GM19240 (cell line): ENCODE measurements at regions not wholly inside any gene's neighbourhood (a gene's known extent, or its start where the extent isn't known, plus 50 kb on each side); places are given as distances from the start of the nearest gene placed in this dataset.
A peak's percentile ranks its signal among the peaks of the same experiment; 100 is the strongest.

Experiments
- DNase-seq: peaks from one replicate; pipeline ENCODE4 v3.0.0; 2011; ENCODE audit warnings: low spot score; ENCODE audit not compliant: insufficient read length

DNA sequence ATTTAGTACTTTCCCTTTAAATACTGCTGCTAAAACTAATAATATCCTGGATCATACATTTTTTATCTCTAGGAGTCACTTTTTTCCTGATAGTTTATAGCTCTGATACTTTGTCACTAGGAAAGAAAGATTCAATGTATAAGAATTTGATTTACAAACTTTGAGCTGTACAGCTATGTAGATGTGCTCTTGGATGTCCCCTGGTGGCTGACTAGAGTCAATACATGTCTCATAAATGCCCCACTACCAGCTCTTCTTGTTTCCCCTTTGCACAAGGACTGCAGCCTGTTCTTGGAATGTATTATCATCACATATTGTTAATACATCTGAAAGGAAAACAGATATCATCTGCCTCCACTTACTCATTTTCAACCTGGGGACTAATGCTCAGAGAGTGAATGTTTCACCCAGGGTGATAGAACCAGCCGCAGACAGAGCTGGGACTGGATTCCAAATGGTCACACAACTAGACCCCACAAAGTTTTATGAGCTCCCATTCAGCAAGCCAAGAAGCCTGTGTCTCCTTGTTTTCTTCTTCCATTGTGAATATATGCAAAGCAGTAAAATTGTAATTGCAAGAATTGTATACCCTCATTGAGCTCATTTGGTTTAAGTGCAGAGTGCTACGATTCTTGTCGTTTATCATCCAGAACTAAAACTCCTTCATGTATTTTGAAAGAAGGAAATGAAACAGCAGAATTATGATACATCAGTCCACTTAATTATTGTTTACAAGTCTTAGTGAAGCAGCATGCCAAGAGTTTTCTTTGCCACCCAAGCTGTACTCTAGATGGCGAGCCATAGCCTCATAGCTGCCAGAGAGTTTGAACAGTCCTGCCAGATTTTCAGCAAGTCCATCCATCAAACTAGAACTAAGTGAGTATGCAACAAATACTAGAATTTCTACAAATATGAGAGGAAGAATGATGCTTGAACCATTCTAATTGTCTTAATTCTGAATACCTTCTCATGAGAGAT, 261.6 kb upstream of the LMCD1 start:
- DNase-seq = peak; percentile 15

DNA sequence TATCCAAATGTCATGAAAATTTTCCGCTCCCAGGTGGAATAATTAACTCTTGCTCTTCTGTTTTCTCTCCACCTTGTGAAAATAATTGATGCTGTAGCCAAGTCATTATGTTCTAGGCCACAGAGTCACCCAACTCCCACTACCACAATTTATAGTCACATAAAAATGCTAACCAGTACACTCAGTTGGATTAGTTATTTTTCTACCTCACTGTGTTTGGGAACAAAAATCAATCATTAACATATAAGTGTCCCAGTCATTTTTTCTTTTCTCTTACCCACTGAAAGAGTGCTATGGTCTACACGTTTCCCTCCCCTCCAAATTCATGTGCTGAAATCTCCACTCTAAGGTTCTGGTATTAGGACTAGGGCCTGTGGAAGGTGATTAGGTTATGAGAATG, 255.6 kb upstream of the LMCD1 start:
- no peak for DNase-seq

DNA sequence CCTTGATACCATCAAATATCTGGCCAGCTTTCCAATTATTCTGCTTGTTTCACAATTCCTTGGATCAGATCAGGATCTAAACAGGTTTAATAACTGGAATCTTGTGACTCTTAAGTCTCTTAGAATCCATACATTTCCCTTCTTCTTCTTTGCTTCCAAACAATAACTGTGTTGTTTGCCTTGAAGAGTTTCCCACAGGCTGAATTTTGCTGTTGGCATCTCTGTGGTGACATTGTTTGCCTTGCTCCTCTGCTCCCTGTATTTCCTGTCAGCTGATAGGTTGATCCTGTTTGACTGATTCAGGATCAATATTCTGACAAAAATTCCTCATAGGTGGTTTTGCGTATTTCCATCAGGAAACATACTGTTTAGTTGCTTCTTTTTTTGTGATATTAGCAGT, 248.4 kb upstream of the LMCD1 start:
- DNase-seq = no peak

DNA sequence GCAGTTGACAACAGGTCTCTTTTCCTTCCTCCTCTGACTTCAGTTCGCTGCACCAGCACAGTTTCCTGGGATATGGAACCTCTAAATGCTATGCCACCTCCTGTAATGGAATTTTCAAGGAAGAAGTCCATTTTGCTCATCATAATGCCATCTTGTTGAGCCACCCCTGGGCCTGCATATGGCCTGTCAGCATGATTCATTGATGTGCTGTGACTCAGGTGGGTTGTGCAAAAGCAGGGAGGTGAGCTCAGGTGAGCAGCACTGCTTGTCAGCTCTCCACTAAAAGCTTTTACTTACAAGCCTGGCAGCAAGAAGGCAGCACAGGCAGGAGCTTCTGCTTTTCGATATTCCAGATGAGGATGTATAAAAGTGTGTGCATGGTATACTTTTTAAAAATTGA, 247.1 kb upstream of the LMCD1 start:
- DNase-seq = no peak

DNA sequence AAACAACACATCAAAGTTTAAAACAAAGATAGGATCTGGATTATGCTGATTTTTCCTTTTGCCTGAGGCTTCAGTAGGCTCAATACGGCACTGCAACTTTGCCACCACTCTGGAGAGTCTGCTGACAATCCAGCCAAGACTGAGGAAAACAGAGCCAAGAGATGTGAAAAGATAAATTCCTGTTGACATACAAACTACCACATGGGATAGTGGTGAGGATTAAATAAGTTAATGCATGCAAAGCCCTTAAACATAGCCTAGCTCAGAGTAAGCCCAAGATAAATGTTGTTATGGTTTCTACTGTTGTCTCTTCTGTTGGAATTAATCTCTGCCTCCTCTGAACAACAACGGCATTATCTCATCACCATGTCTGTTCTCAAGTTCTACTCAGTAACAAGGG, 245.9 kb upstream of the LMCD1 start:
- no peak for DNase-seq

DNA sequence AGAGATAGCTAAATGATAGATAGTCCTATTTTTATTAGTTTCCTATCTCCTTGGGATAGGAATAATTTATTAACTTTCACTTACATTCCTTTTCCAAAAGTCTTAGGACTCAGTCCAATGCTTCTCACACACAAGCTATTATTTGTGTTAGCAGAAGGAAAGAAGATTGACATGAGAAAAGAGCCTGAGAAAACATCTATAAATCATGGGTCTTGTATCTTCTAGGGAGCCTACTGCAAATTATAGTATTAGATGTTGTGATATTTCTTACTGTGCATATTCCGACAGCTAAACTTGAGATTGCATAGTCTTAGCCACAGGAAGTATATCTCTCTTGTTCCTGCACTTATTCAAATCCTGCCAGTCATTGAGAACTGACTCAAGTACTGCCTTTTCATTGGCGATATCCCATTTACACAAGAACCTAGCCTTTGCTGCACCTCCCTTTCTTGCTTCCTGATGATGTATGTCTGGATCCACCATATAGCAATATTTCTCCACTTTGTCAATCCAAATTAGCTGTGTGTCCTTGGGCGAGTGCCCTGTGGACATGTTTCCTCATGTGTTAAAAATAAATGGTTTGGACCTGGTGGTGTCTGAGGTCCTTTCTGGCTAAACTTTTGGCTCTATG, 245.1 kb upstream of the LMCD1 start:
- DNase-seq = no peak

DNA sequence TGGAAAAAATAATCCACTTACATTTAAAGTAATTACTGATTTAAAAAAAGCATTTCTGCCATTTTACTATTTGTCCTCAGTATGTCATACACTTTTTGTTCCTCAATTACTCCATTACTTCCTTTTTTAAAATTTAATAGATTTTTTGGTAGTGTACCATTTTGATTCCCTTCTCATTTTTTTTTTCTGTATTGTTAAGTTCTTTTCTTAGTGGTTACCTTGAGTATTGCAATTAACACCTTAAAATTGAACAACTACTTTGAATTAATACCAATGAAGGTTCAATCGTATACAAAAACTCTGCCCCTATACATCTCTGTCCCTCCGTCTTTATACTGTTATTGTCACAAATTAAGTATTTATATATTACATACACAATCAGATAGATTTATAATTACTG, 240.6 kb upstream of the LMCD1 start:
- DNase-seq = no peak

DNA sequence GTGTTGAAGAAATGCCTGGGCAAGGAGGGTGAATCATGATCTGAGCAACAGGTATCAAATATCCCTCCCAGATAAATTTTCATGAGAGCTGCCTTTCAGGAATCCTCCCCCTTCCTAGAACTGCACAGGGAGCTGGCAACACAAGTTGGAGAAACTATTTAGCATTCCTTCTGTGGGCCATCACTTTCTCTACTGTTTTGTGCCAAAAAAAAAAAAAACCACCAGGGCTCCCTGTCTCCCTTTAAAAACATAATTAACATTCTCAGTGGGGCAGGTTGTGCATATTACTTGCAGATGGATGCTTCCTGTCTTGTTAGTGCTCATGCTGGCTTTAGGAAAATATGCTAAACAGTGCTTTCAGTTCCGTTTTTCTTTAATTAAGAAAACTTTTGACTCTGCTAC, 234.9 kb upstream of the LMCD1 start:
- no peak for DNase-seq

DNA sequence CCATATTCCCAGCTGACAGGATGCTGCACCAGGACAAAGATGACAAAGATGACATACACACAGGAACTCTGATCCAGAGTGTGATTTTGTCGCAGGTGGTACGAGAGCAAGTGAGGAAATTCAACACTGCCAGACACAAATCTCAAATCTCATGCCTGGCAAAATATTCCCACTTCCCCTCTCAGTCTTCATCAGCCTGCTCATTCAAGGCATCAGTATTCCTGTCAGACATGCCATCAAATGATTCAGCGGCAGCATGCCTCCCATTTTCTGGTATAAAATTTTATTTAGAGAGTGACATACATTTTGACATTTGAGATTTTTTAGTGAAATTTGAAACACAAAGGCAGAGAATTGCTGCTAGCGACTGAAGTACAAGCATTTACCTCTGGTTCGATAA, 228.1 kb upstream of the LMCD1 start:
- no peak for DNase-seq

DNA sequence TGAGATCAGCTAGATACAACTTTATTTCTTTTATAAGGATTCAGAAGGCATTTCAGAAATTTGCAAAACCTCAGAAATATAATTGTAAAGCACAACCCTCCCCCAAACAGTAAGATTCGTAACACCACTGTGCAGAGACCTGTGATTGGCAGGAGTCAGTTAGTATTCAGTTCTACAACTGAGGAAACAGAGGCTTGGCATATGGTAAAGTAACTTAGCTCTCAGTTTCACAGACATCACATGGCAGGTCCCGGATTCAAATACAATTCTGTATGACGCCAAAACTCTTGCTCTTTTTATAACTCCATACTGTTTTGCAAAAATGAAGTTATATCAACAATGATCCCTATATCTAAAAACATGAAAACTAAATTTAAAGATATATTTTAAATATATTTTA, 225.6 kb upstream of the LMCD1 start:
- DNase-seq = no peak

DNA sequence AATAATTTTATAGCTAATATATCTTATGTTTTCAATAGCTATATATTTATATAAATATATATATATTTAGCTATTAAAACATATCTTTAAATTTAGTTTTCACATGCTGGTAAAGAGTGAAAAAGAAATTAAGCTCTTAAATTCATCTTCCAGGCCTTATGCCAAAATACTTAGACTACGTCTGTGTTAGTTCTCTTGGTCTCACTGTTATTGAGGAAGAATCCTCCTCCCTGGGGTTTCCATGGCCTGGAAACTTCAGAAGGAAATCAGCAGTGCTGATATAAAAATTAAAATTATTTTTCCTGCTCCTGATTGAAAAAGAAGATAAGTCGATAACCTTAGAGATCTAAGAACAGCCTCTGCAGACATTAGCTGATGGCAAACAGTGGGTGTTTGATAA, 225.1 kb upstream of the LMCD1 start:
- no peak for DNase-seq

DNA sequence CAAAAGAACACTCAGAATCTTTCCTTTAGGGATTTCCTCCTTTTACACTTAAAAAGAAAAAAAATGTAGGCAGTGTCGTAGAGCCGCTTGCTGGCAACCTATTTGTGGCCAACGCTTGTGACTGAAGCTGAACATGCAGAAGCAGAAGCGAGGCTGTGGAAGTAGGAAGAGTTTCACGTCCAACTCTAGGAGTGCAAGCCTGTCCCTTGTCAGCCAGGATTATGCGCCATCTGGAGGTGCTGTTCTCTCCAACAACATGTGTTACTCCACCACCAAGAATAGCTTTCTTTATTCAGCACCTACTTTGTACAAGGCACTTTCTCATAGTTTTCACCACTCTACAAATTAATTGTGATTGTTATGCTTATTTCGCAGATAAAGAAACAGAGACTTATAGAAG, 223.2 kb upstream of the LMCD1 start:
- no peak for DNase-seq

DNA sequence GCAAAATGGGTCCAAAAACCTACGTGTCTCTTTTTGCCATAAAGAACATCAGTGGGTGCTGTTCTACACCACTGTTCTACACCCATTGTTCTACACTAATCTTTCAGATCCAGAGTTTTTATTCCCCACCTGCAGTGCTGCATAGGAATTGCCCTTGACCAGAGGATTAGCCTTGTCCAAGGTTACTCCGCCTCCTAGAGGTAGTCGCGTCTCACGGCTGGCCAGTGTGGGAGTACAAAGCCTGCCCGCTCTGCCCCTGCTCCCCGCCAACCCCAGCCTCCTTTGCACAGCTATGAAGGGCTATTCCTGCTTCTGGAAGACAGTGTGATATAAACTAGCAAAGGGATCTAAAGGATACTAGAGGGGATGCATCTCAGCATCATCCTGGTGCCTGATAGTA, 222.1 kb upstream of the LMCD1 start:
- no peak for DNase-seq

DNA sequence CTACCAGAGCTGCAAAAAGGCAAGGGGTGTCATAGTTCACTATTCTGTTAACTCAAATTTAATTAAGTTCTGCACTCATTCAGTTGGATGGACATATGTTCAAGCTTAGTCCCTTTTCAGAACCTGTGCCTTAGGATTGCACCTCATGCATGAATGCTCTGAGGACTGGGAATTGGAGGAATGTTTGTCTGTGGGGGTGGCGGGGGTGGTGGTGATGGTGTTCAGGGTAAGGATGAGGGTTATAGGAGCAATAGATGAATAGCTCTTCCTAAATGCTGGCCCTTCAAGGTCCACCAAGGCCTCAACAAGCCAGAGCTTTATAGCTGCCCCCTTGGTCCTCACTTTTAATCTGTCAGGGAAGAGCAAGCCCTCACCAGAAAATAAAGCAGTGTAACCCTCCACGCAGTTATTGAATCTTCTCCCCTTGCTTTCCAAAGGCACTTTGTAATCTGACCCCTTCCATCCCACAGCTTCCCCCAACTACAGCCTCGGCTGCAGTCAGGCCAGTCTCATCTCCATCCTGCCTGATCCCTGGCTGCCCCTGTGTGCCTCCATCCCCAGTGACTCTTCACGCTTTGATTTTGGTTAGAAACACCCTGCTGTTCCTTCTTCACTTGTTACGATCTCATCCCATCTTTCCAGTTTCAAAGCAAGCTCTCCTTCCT, 221.6 kb upstream of the LMCD1 start:
- no peak for DNase-seq

DNA sequence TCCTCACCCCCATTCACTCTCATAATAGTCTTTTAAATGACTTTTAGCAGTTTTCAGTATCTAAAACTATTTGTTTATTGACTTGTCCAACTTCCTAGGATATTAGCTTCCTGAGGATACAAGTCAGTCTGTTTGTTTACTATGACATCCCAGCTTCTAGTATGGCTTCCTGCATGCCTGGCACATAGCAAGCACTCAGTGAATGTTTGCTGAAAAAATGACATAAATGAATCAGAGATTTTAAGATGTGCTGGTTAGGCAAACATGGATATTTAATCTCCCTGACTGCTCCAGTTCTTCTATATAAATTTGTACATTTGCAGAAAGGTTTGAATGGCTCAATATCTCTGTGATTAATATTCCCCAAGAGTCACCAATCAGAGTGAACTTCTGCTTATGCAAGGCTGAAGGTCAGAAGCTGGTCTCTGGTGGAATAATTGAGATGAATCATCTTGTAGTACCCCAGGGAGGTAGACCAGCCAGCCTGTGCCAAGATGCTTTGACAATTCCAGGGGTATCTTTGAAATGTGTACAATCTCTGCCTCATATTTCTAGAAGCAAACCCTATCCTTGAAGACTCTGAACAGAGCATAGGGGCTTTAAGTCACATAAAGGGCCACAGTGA, 219.0 kb upstream of the LMCD1 start:
- no peak for DNase-seq

DNA sequence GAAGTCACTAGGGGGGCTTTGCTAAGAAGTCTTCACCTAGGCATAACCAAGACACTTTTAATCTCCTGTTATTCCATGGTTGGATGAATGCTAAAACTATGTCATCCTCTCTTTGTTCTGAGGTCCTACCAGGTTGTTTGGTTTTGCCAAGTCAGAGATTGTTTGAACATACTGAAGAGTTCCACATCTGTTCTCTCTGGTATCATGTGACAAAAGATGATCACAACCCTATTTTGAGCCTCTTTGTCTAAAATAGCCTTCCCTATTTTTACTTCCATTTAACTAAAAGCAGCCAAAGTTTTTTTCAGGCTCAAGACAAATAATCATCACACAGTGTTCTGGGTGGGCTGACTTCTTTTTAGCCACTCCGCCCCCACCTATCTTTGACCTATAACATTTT, 218.4 kb upstream of the LMCD1 start:
- DNase-seq = no peak

DNA sequence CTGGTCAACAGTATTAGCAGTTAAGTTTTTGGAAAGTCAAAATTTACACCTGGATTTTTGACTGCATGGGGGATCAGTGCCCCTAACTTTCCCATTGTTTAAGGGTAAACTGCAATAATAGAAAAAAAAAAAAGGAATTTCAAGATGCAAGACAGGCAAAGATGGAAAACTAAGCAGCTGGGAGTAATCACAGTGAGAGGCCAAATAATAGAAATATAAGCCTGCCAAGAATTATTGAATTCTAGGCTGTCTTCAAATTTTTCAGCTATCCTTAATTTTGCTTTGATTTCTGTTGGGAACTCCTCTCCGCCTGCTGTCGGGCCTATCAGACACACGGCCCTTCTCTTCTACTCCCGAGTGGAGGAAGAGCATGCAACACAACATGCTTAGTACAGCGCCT, 215.5 kb upstream of the LMCD1 start:
- no peak for DNase-seq

DNA sequence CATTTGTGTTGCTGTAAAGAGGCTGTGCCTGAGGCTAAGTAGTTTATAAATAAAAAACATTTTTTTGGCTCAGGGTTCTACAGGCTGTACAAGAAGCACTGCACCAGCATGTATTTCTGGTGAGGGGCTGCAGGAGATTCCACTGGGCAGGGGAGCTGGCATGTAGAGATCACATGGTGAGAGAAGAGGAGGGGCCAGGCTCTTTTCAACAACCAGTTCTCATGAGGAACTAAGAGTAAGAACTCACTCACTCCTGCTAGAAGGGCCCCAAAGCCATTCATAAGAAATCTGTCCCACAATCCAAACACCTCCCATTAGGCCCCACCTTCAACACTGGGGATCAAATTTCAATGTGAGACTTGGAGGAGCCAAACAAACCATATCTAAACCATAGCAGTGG, 214.9 kb upstream of the LMCD1 start:
- no peak for DNase-seq

DNA sequence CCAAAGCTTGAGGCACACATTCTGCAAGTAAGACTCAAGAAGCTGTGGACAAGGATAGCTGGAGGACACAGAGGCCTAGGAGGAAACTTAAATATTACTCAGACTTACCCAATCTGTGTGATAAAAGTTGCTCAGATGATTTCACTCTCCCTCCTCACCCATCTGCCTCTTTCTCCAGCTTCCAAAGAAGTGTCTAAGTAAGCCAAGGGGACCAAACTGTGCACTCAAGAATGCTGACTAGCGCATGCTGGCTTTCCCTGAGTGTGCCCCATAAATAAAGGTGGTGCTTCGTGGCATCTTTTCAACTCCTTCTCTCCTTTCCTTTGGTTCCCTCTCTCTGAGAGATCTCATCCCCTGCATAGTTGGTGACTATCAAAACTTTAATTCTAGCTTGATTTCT, 211.0 kb upstream of the LMCD1 start:
- no peak for DNase-seq

DNA sequence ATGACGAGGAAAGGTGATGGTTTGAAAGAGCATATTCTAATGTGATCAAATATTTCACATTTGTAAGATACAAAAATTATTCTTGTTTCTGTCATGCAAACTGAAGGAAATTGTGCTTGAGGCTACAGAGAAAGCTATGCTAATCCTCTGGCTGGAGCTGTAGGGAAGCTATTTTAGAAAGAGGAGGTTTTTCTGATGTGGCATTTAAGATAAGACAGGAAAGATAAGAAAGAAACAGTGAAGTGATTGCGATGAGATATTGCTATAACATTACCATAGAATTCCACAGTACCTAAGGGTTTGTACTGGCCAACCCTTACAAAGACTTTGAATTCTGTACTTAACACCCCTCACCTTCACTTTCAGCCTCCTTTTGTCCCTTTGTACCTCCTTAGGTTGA, 205.2 kb upstream of the LMCD1 start:
- DNase-seq = no peak

DNA sequence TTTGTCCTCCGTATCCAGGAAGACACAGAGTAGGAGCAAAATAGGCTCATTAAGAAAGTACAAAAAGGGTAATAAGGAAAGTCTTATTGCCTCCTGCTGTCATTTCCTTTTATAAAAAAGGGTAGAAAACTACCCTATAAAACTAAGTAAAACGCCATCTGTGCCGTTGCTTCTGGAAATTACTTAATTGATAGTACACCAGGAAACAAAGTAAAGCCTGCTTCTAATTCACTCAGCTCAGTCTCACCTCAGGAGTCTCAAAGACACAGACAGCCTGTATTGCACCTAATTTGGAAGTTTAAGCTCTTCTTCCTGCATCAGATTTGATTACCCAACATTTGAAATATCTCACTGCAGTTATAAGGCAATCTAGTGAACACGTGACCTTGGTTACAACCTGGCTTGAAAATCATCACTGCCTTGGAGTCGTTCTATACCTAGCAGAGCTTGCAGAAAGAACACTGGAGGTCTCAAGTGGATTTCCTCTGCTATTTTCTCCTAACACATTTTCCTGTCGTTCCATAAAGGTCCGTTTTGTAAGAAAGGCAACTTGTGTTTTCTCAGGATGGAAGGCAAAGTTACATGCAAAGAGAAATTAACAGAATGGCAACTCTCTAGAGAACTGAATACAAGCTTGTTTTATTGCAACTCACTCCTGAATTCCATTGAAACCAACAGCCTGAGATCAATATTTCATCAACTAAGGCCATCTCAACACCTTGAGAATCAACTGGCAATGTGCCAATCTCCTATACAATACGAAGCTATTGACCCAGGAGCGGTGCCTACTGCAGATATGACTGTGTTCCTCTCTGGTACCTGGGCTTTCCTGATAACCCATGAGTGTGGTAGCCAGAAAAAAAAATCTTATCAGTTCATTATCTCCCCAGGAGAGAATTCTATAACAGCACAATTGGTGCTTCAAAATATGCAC, 203.3 kb upstream of the LMCD1 start:
- DNase-seq = no peak
